Cardiac fibroblast (primary cell): ENCODE measurements at regions not wholly inside any gene's neighbourhood (a gene's known extent, or its start where the extent isn't known, plus 50 kb on each side); places are given as distances from the start of the nearest gene placed in this dataset.

ENCODE experiments used
- DNase-seq, 2 donors: peaks; one replicate each; pipeline versions ENCODE4 v3.0.0 to v3.0.0-alpha.2; 2010; ENCODE audit warnings: low read depth in 2 of 2
- H3K4me3 ChIP-seq, 2 donors: replicated peaks in 1 of 2; 1 replicate in 1 of 2; 2 replicates in 1 of 2; pipeline ENCODE4 v1.5.1; 2011; ENCODE audit warnings: low read depth in 2 of 2, low read length in 2 of 2, mild to moderate bottlenecking in 2 of 2, moderate library complexity in 1 of 2
- TF ChIP-seq, protein P1 (sequence below): IDR thresholded peaks from one replicate; pipeline ENCODE4 v1.5.1; 2011; ENCODE audit warnings: low read depth, mild to moderate bottlenecking, low read length, inconsistent platforms

DNA sequence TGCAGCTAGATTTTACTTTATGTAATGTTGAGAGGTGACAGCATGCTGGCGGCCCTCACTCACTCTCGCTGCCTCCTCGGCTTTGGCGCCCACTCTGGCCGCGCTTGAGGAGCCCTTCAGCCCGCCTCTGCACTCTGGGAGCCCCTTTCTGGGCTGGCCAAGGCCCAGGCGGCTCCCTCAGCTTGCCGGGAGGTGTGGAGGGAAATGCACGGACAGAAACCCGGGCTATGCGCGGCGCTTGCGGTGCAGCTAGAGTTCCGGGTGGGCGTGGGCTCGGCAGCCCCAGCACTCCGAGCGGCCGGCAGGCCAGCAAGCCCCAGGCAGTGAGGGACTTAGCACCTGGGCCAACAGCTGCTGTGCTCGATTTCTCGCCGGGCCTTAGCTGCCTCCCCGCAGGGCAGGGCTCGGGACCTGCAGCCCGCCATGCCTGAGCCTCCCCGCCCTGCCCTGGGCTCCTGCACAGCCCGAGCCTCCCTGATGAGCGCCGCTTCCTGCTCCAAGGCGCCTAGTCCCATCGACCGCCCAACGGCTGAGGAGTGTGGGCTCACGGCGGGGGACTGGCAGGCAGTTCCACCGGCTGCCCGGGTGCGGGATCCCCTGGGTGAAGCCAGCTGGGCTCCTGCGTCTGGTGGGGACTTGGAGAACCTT is 128.7 kb downstream of the GASK1B start:
- H3K4me3 ChIP-seq = no peak overlapping the region
- no peak for DNase-seq
- TF ChIP-seq, protein P1, sequence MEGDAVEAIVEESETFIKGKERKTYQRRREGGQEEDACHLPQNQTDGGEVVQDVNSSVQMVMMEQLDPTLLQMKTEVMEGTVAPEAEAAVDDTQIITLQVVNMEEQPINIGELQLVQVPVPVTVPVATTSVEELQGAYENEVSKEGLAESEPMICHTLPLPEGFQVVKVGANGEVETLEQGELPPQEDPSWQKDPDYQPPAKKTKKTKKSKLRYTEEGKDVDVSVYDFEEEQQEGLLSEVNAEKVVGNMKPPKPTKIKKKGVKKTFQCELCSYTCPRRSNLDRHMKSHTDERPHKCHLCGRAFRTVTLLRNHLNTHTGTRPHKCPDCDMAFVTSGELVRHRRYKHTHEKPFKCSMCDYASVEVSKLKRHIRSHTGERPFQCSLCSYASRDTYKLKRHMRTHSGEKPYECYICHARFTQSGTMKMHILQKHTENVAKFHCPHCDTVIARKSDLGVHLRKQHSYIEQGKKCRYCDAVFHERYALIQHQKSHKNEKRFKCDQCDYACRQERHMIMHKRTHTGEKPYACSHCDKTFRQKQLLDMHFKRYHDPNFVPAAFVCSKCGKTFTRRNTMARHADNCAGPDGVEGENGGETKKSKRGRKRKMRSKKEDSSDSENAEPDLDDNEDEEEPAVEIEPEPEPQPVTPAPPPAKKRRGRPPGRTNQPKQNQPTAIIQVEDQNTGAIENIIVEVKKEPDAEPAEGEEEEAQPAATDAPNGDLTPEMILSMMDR = no peak

DNA sequence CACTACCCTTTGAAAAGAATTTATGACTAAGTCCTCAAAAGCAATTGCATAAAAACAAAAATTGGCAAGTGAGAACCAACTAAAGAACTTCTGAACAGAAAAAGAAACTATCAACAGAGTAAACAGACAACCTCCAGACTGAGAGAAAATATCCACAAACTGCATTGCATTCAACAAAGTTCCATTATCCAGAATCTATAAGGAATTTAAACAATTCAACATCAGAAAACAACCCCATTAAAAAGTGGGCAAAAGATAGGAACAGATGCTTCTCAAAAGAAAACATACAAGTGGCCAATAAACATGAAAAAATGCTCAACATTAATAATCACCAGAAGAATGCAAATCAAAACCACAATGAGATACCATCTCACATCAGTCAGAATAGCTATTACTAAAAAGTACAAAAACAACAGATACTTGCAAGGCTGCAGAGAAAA is 130.2 kb downstream of the GASK1B start:
- TF ChIP-seq, protein P1 = no peak
- peak; percentile 68 to 75 for DNase-seq
- no peak overlapping the region for H3K4me3 ChIP-seq

DNA sequence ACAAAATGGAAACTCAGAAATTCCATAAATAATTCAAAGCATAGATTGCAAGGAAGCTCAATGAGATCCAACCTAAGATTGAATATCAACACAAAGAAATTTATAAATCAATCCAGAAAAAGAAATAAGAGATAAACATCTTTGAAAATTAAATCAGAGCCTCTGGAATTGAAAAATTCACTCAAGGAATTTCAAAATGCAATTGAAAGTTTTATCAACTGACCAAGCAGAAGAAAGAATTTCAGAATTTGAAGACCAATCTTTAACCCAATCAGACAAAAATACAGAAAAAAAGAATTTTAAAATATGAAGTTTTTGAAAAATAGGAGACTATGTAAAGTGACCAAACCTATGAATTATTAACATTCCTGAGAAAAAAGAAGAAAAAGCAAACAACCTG is 134.1 kb downstream of the GASK1B start:
- no peak for DNase-seq
- TF ChIP-seq, protein P1 = no peak

DNA sequence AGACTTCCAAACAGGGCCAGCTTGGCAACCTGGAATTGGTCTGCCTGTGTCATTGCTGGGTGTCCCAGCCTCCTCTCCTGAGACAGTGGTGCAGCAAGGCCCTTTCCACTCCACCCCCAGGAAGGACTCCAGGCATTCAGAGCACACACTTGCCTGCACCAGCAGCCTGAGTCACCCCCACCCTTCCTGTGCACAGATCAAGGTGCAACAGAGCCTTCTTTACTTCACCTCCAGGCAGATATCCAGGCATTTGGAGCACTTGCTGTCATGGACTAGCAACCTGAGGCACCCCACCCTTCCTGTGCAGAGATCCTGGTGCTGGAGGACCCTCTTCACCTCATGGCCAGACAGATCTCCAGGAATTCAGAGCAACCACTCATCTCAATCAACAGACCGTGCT is 135.8 kb downstream of the GASK1B start:
- TF ChIP-seq, protein P1 = no peak
- no peak overlapping the region for H3K4me3 ChIP-seq
- DNase-seq = no peak

More for the DNA sequence above, 134.1 kb downstream of the GASK1B start:
- H3K4me3 ChIP-seq = no peak overlapping the region

DNA sequence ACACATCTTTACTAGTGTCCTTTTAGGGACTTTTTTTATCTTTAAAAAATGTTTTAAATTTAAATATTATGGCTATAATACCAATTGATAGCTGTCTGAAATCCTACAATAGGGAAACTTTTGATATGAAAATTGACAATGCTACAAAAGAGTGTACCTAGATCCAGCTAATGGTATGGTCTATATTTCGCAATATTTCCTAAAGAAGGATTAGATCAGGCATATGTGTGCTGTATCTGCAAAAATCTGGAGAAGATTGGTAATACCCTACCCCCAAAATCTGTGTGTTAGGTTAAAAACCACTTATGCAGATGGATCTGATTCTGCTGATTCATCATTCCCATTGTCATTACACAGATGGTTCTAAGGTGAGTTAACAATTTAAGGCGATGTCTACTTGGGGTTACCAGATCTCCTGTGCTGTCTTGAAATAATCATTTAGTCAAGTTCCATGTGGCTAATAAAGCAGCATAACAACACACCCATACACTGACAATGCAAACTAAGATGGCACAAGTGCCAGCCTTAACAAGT is 137.1 kb downstream of the GASK1B start:
- no peak overlapping the region for H3K4me3 ChIP-seq
- TF ChIP-seq, protein P1 = no peak
- no peak for DNase-seq

DNA sequence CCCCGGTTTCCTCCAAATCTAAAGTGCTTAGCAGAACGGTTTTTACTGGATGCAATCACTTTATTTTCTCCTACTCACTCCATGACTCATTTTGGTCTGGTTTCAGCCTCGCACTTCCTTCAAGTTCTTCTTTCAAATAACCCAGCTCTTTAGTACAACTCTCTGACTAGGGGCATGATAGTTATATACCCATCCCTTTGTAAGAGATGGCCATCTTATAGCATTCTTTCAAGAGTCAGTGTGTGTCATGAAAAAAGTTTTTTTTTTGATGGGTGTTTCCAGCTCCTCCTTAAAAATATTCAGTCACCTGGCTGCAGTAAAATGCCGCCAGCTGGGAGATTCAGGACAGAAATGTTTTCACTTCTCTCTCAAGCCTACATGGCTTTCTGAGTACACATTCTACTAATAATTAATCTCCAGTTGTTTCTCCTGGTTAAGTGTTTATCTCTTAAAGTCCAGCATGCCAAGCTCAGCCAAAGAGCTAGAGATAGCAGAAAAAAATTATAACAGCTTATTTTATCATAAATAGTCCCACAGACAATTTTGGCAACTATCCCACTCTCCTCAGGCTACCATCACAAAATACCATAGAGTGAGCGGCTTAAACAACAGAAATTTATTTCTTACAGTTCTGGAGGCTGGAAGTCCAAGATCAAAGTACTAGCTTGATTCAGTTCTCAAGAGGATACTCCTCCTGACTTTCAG is 139.3 kb downstream of the GASK1B start:
- TF ChIP-seq, protein P1 = no peak
- DNase-seq = peak; percentile 75 to 78
- H3K4me3 ChIP-seq = no peak overlapping the region
